ENCODE measurements at regions not wholly inside any gene's neighbourhood (a gene's known extent, or its start where the extent isn't known, plus 50 kb on each side); places are given as distances from the start of the nearest gene placed in this dataset.

DNA sequence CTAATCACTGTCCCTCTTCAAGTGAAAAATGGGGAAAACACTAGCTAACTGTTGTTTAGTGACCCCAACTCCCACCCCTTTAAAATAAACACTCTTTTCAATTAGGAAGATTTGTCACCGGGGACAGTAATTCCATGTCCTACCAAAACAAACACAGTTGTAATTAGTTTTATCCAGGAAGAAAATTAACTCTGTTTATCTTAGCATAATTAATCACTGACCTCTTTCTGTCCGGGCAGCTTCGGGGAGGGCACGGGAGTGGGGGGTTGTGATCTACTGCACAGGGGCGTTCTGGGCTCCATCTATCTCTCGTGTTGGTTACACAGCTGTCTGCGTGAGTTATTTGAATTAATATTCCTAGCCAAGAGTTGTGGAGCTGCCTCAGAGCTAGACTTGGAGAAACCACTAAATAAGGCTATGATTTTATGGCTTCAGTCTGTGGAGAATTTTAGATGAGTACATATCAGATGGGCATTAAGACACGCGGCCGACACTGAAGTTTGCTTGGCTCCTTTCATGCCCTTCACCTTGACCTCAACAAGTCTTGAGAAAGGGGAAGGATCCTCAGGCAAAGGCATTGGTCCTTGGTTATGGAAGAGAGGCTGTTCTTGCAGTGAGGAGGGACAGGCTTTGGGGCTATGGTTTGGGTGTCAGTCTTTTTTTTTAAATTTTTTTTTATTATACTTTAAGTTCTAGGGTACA lies 102.0 kb upstream of the TRABD2B start:
- Mint-ChIP-seq H3K27ac (no peak overlapping the region), H3K9me3 (peaks cover 41% of the 10 kb centered on the region), H3K4me3 (no peak overlapping the region), H3K27me3 (ENCODE audit: insufficient read depth) (no peaks in the 10 kb centered on the region), H3K4me1 (ENCODE audit: low read depth) (no peaks in the 10 kb centered on the region), H3K36me3 (ENCODE audit: low read depth) (no peaks in the 10 kb centered on the region)
- TF ChIP-seq, protein P1, sequence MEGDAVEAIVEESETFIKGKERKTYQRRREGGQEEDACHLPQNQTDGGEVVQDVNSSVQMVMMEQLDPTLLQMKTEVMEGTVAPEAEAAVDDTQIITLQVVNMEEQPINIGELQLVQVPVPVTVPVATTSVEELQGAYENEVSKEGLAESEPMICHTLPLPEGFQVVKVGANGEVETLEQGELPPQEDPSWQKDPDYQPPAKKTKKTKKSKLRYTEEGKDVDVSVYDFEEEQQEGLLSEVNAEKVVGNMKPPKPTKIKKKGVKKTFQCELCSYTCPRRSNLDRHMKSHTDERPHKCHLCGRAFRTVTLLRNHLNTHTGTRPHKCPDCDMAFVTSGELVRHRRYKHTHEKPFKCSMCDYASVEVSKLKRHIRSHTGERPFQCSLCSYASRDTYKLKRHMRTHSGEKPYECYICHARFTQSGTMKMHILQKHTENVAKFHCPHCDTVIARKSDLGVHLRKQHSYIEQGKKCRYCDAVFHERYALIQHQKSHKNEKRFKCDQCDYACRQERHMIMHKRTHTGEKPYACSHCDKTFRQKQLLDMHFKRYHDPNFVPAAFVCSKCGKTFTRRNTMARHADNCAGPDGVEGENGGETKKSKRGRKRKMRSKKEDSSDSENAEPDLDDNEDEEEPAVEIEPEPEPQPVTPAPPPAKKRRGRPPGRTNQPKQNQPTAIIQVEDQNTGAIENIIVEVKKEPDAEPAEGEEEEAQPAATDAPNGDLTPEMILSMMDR (IDR thresholded peaks at IDR 0.05), result no peak
- DNase-seq, result no peak

DNA sequence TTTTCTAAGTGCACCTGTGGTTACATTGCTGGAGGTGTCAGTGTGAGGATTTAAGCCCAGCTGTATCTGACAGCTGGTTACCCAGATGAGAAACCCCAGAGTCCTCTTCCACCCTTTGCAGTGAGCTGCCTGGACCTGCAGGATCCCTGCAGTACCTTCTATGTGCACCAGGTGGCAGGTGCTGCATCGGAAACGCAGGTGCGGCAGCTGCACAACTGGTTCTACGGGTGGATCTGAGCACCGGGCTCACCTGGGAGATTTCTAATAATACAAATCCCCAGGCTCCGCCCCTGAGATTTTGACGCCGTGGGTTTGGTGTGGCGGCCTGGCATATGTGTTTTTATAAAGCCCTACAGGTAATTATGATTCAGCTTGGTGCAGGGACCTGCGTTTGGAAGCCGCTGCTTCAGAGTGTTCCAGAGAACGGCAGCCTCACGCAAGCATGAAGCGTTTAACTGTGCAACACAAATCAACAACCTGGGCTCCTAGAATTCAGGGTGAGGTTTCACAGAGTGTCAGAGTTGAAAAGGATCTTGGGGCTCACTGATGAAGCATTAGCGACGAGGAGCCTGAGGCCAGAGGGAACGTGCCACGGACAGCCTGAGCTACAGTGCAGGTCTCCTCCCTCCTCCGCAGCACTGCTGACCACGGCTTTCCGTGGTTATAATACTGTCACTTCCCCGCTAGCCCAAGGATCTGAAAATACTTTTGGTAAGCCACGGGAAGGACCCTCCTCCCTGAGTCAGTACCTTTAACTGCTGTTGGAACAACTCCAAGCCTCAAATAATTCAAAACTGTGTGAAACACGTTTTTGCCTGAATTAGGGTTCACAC lies 96.7 kb upstream of the TRABD2B start:
- peaks cover 36% of the 10 kb centered on the region for H3K9me3 Mint-ChIP-seq
- H3K27ac Mint-ChIP-seq, result no peak overlapping the region
- H3K27me3 Mint-ChIP-seq (ENCODE audit: insufficient read depth), result no peaks in the 10 kb centered on the region; the same call in 1 of the 2 replicates
- no peaks in the 10 kb centered on the region for H3K4me1 Mint-ChIP-seq (ENCODE audit: low read depth)
- no peaks in the 10 kb centered on the region for H3K36me3 Mint-ChIP-seq (ENCODE audit: low read depth)
- no peak for DNase-seq
- TF ChIP-seq, protein P1 (IDR thresholded peaks at IDR 0.05), result peak; percentile 75
- no peak overlapping the region for H3K4me3 Mint-ChIP-seq

DNA sequence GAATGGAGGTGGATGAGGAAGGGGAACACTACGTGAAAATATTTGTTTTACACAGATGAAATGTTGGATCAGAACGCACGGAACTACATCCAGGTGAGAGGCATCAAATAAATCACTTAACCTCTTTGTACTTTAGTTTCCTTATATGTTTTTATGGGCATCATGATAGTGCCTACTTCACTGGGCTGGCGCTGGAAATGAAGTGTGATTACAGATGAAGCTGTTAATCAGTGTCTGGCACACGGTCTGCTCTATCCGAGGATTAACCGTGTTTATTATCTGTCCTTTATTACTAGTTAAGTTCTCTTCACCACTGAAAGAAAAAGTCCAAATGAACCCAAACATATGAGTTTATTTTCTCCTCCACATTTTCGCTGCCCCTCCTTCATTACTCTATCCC lies 96.0 kb upstream of the TRABD2B start:
- peaks cover 32% of the 10 kb centered on the region for H3K9me3 Mint-ChIP-seq
- no peak for DNase-seq
- H3K4me1 Mint-ChIP-seq (ENCODE audit: low read depth), result no peaks in the 10 kb centered on the region
- H3K27ac Mint-ChIP-seq, result no peak overlapping the region
- H3K36me3 Mint-ChIP-seq (ENCODE audit: low read depth), result no peaks in the 10 kb centered on the region
- no peaks in the 10 kb centered on the region; the same call in 1 of the 2 replicates for H3K27me3 Mint-ChIP-seq (ENCODE audit: insufficient read depth)
- TF ChIP-seq, protein P1 (IDR thresholded peaks at IDR 0.05), result no peak
- no peak overlapping the region for H3K4me3 Mint-ChIP-seq

DNA sequence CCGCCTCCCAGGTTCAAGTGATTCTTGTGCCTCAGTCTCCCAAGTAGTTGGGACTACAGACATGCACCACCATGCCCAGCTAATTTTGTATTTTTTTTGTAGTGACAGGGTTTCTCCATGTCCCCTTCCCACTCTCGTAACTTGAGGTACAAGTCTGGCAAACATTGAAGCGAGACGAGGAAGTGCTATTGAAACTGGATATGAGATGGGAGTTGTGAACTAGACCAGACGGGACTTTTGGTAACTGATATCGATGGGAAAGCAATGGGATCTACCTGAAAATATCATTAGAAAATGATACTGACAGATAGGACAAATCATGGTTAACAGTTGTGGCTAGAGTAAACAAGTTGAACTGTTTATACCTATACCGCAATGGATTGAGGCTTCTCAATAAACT lies 95.2 kb upstream of the TRABD2B start:
- DNase-seq, result no peak
- Mint-ChIP-seq H3K4me3 (no peak overlapping the region), H3K9me3 (peaks cover 34% of the 10 kb centered on the region), H3K4me1 (ENCODE audit: low read depth) (no peaks in the 10 kb centered on the region), H3K36me3 (ENCODE audit: low read depth) (no peaks in the 10 kb centered on the region), H3K27ac (no peak overlapping the region), H3K27me3 (ENCODE audit: insufficient read depth) (no peaks in the 10 kb centered on the region; the same call in 1 of the 2 replicates)
- TF ChIP-seq, protein P1 (IDR thresholded peaks at IDR 0.05), result no peak

DNA sequence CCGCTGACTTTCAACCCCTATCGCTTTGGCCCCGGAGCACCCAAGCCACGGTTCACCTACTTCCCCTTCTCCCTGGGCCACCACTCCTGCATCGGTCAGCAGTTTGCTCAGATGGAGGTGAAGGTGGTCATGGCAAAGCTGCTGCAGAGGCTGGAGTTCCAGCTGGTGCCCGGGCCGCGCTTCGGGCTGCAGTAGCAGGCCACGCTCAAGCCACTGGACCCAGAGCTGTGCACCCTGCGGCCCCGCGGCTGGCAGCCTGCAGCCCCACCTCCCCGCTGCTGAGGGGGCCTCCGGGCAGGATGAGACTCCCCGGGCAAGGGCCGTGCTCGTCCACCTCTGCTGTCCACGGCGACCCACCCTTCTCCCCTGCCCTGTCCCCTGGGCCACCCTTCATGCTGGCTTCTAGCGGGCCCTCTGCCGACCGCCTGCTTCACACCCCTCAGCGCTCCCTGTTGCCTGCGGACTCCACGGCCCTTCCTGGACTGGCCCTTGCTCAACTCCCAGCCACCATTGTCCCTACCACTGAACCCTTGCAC lies 92.2 kb upstream of the TRABD2B start:
- TF ChIP-seq, protein P1 (IDR thresholded peaks at IDR 0.05), result no peak
- DNase-seq, result no peak
- no peaks in the 10 kb centered on the region; the same call in none of the 2 replicates for H3K27me3 Mint-ChIP-seq (ENCODE audit: insufficient read depth)
- H3K36me3 Mint-ChIP-seq (ENCODE audit: low read depth), result no peaks in the 10 kb centered on the region
- H3K4me3 Mint-ChIP-seq, result no peak overlapping the region
- H3K9me3 Mint-ChIP-seq, result peaks cover 30% of the 10 kb centered on the region
- H3K4me1 Mint-ChIP-seq (ENCODE audit: low read depth), result no peaks in the 10 kb centered on the region
- H3K27ac Mint-ChIP-seq, result no peak overlapping the region
